ENCODE measurements at regions not wholly inside any gene's neighbourhood (a gene's known extent, or its start where the extent isn't known, plus 50 kb on each side); places are given as distances from the start of the nearest gene placed in this dataset.

GRCh38 chr9:18268381-18268780, 205.6 kb upstream of the ADAMTSL1 start:
- intact Hi-C loops (cut with micrococcal nuclease): no loop called here
- Histone ChIP-seq H3K36me3 (ENCODE audit: control insufficient read depth in 2 of 2, extremely low read depth in 1 of 2, insufficient read depth in 2 of 2, low read length in 2 of 2) (no peaks in the 10 kb centered on the region), H3K4me2 (ENCODE audit: insufficient read depth, low read length) (no peak overlapping the region), H3K4me3 (replicated peaks in 1 of 3; ENCODE audit: insufficient read depth in 1 of 3, low read depth in 1 of 3, low read length in 3 of 3) (no peak overlapping the region), H3K9me1 (replicated peaks; ENCODE audit: control insufficient read depth, extremely low read depth, insufficient read depth, low read length) (no peaks in the 10 kb centered on the region), H3K9me3 (replicated peaks; ENCODE audit: control insufficient read depth, insufficient read depth, low read length) (no peaks in the 10 kb centered on the region), H3K27ac (ENCODE audit: insufficient read depth, low read depth, low read length) (no peak overlapping the region), H3K4me1 (ENCODE audit: control insufficient read depth, extremely low read depth, insufficient read depth, low read length) (peaks cover 14% of the 10 kb centered on the region), H3K27me3 (ENCODE audit: control insufficient read depth in 2 of 2, insufficient read depth in 2 of 2, low read length in 2 of 2) (no peaks in the 10 kb centered on the region), H4K20me1 (replicated peaks; ENCODE audit: control insufficient read depth, extremely low read depth, insufficient read depth, low read length) (no peaks in the 10 kb centered on the region), H2AFZ (ENCODE audit: low read depth, low read length) (peak overlapping the region; percentile 82), H3K9ac (replicated peaks; ENCODE audit: extremely low read depth, insufficient read depth, low read length) (no peak overlapping the region), H3K79me2 (ENCODE audit: control insufficient read depth, insufficient read depth, low read length) (no peaks in the 10 kb centered on the region)
- peak; percentile 35 for DNase-seq (ENCODE audit: low read depth, low spot score)
- dilution Hi-C loops (cut with MboI; ENCODE audit: extremely low pct_ligation_motif_present, low sequenced_read_pairs): loop anchor here (25.0 kb wide), 1 partner anchor 169 kb away; no protein-coding TSS in a partner anchor
- no peak for TF ChIP-seq EZH2 (IDR thresholded peaks at IDR 0.05; ENCODE audit: borderline replicate concordance, low read depth, low read length, severe bottlenecking)
- TF ChIP-seq, protein P1, sequence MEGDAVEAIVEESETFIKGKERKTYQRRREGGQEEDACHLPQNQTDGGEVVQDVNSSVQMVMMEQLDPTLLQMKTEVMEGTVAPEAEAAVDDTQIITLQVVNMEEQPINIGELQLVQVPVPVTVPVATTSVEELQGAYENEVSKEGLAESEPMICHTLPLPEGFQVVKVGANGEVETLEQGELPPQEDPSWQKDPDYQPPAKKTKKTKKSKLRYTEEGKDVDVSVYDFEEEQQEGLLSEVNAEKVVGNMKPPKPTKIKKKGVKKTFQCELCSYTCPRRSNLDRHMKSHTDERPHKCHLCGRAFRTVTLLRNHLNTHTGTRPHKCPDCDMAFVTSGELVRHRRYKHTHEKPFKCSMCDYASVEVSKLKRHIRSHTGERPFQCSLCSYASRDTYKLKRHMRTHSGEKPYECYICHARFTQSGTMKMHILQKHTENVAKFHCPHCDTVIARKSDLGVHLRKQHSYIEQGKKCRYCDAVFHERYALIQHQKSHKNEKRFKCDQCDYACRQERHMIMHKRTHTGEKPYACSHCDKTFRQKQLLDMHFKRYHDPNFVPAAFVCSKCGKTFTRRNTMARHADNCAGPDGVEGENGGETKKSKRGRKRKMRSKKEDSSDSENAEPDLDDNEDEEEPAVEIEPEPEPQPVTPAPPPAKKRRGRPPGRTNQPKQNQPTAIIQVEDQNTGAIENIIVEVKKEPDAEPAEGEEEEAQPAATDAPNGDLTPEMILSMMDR (IDR thresholded peaks at IDR 0.05; ENCODE audit: extremely low read depth in 1 of 2, insufficient read depth in 1 of 2, low read depth in 1 of 2, low read length in 2 of 2): no peak
- TF ChIP-seq FOS (IDR thresholded peaks at IDR 0.05; ENCODE audit: borderline replicate concordance, insufficient read depth, low read length): peak; percentile 30
- TF ChIP-seq JUN (IDR thresholded peaks at IDR 0.05; ENCODE audit: borderline replicate concordance, insufficient read depth, insufficient read length, low read depth): peak; percentile 7
- peak; percentile 85 for FAIRE-seq
- BruUV-seq (replicated peaks): no TSS peak
- ChIA-PET POLR2A (no interaction called here), CTCF (no interaction called here)

- FAIRE-seq: no peak
- H2AFZ ChIP-seq (ENCODE audit: low read depth, low read length): no peak overlapping the region
- H3K79me2 ChIP-seq (ENCODE audit: control insufficient read depth, insufficient read depth, low read length): no peaks in the 10 kb centered on the region
- POLR2A ChIA-PET: interaction anchor here (0.7 kb wide), 1 partner anchor 714 kb away, joined by 4 read pairs; no protein-coding TSS in a partner anchor
- no peaks in the 10 kb centered on the region for H3K9me3 ChIP-seq (replicated peaks; ENCODE audit: control insufficient read depth, insufficient read depth, low read length)
- H3K36me3 ChIP-seq (ENCODE audit: control insufficient read depth in 2 of 2, extremely low read depth in 1 of 2, insufficient read depth in 2 of 2, low read length in 2 of 2): no peaks in the 10 kb centered on the region
- no peak overlapping the region for H3K4me2 ChIP-seq (ENCODE audit: insufficient read depth, low read length)
- intact Hi-C loops (cut with micrococcal nuclease): no loop called here
- peaks cover 18% of the 10 kb centered on the region for H3K4me1 ChIP-seq (ENCODE audit: control insufficient read depth, extremely low read depth, insufficient read depth, low read length)
- BruUV-seq (replicated peaks): no TSS peak
- DNase-seq (ENCODE audit: low read depth, low spot score): no peak
- no peaks in the 10 kb centered on the region for H3K27me3 ChIP-seq (ENCODE audit: control insufficient read depth in 2 of 2, insufficient read depth in 2 of 2, low read length in 2 of 2)
- CTCF ChIA-PET: interaction anchor here (1.3 kb wide), 1 partner anchor 173 kb away, joined by 4 read pairs; no protein-coding TSS in a partner anchor
- H3K9ac ChIP-seq (replicated peaks; ENCODE audit: extremely low read depth, insufficient read depth, low read length): no peak overlapping the region
- no peak overlapping the region for H3K27ac ChIP-seq (ENCODE audit: insufficient read depth, low read depth, low read length)
- dilution Hi-C loops (cut with MboI; ENCODE audit: extremely low pct_ligation_motif_present, low sequenced_read_pairs): loop anchor here (25.0 kb wide), 1 partner anchor 168 kb away; no protein-coding TSS in a partner anchor
- H3K9me1 ChIP-seq (replicated peaks; ENCODE audit: control insufficient read depth, extremely low read depth, insufficient read depth, low read length): no peaks in the 10 kb centered on the region
- TF ChIP-seq, protein P2, sequence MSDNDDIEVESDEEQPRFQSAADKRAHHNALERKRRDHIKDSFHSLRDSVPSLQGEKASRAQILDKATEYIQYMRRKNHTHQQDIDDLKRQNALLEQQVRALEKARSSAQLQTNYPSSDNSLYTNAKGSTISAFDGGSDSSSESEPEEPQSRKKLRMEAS (IDR thresholded peaks at IDR 0.05; ENCODE audit: insufficient read depth, insufficient read length): no peak
- TF ChIP-seq FOS (IDR thresholded peaks at IDR 0.05; ENCODE audit: borderline replicate concordance, insufficient read depth, low read length): no peak
- no peak for TF ChIP-seq MYC (IDR thresholded peaks at IDR 0.05; ENCODE audit: low read depth, low read length)
- H4K20me1 ChIP-seq (replicated peaks; ENCODE audit: control insufficient read depth, extremely low read depth, insufficient read depth, low read length): no peaks in the 10 kb centered on the region
- no peak overlapping the region for H3K4me3 ChIP-seq (replicated peaks in 1 of 3; ENCODE audit: insufficient read depth in 1 of 3, low read depth in 1 of 3, low read length in 3 of 3)
Observed at GRCh38 chr9:18269561-18269960, 204.4 kb upstream of the ADAMTSL1 start.
